ENCODE measurements at regions not wholly inside any gene's neighbourhood (a gene's known extent, or its start where the extent isn't known, plus 50 kb on each side); places are given as distances from the start of the nearest gene placed in this dataset.
A peak's percentile ranks its signal among the peaks of the same experiment; 100 is the strongest.

GRCh38 chr12:94062796-94063635 is 85.4 kb upstream of the PLXNC1 start:
- H3K27ac ChIP-seq, result no peak overlapping the region
- no peaks in the 10 kb centered on the region for H3K4me1 ChIP-seq
- no peaks in the 10 kb centered on the region for H3K27me3 ChIP-seq
- TF ChIP-seq CTCF (IDR thresholded peaks at IDR 0.05) (no peak), POLR2A (IDR thresholded peaks at IDR 0.05) (no peak), EP300 (IDR thresholded peaks at IDR 0.05) (no peak)
- H3K36me3 ChIP-seq, result no peaks in the 10 kb centered on the region
- H3K4me3 ChIP-seq, result no peak overlapping the region
- no peaks in the 10 kb centered on the region for H3K9me3 ChIP-seq
- WGBS, 2 donors, result 88 to 93% methylated on average over 4 of the region's 4 CpGs
- DNase-seq (ENCODE audit: low spot score in 2 of 2), result no peak

DNA sequence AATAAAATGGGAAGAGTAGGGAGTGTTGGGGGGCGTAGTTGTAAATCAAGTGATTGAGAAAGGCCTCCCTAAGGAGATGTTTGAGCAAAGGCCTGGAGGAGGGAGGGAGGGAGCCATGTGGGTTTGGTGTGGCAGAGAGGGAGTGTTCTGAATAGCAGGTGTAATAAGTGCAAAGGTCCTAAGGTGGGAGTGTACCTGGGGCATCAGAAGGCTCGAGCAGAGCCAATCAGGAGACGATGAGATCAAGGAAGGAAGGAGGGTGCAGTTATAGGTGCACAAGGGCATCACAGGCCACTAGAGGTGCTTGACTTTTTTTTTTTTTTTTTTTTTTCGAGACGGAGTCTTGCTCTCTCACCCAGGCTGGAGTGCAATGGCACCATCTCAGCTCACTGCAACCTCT is 77.9 kb upstream of the PLXNC1 start:
- no peak overlapping the region for H3K27ac ChIP-seq
- DNase-seq (ENCODE audit: low spot score in 2 of 2), result no peak
- WGBS, 2 donors, result 91 to 92% methylated on average over 5 of the region's 5 CpGs
- peaks cover 0 to 16% (median 7%) of the 10 kb centered on the region in 4 donors for H3K4me1 ChIP-seq
- H3K27me3 ChIP-seq, result no peaks in the 10 kb centered on the region
- H3K4me3 ChIP-seq, result no peak overlapping the region
- peaks cover 0 to 7% (median 0%) of the 10 kb centered on the region in 4 donors for H3K9me3 ChIP-seq
- no peak for TF ChIP-seq POLR2A (IDR thresholded peaks at IDR 0.05)
- TF ChIP-seq EP300 (IDR thresholded peaks at IDR 0.05), result no peak
- TF ChIP-seq CTCF (IDR thresholded peaks at IDR 0.05), result no peak
- no peaks in the 10 kb centered on the region for H3K36me3 ChIP-seq

DNA sequence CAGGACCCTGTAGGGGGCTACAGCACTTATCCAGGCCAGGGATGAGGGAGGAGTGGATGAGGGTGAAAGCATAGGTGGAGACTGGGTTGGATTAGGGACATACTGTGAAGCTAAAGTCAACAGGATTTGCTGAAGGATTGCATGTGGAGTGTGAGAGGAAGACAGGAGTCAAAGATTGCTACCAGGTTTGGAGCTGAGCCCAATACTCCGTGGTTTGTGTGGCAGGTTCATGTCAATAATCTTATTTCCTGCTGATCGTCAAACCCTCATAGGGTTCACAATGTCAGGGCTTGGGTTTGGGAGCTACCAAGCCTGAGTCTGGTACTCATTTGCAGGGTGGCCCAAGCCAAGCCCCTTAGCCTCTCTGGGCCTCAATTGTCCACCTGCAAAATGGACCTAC is 77.1 kb upstream of the PLXNC1 start:
- Histone ChIP-seq H3K4me1 (peaks cover 0 to 21% (median 9%) of the 10 kb centered on the region in 4 donors), H3K4me3 (no peak overlapping the region), H3K27me3 (no peaks in the 10 kb centered on the region), H3K27ac (no peak overlapping the region), H3K36me3 (no peaks in the 10 kb centered on the region), H3K9me3 (peaks cover 0 to 7% (median 0%) of the 10 kb centered on the region in 4 donors)
- TF ChIP-seq CTCF (IDR thresholded peaks at IDR 0.05), result no peak
- no peak for TF ChIP-seq EP300 (IDR thresholded peaks at IDR 0.05)
- no peak for TF ChIP-seq POLR2A (IDR thresholded peaks at IDR 0.05)
- WGBS, 2 donors, result 44 to 66% methylated on average over 2 of the region's 2 CpGs
- DNase-seq (ENCODE audit: low spot score in 2 of 2), result no peak

DNA sequence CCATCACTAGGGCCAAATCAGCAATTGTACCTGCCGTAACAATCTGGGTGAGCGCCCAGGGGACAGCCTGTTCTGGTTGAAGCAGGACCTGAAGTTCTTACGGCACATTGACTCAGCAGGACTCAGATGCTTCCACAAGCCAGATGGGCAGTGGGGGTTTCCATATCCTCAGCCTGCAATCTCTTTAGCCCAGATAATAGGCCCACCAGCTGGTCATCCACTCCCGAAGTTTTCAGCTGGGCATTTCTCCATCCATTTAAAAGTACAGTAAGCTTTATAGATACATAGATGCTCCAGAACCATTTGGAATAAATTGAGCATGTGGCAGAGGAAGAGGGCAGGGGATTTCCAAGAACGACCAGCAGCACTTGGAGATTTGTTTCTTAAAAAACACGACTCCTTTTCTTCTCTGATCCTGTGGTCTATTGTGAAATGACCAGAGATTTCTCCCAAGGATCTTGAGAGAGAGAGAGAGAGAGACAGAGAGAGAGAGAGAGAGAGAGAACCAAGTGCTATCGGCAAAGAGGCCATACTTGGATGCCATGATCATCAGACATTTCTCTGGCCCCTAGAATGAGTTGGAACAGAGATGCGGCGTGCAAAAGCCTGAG is 74.8 kb upstream of the PLXNC1 start:
- TF ChIP-seq CTCF (IDR thresholded peaks at IDR 0.05) (no peak), EP300 (IDR thresholded peaks at IDR 0.05) (no peak), POLR2A (IDR thresholded peaks at IDR 0.05) (no peak)
- H3K4me1 ChIP-seq, result peaks cover 0 to 21% (median 9%) of the 10 kb centered on the region in 4 donors
- H3K4me3 ChIP-seq, result no peak overlapping the region
- H3K9me3 ChIP-seq, result peaks cover 0 to 4% (median 0%) of the 10 kb centered on the region in 4 donors
- no peaks in the 10 kb centered on the region for H3K36me3 ChIP-seq
- peak overlapping the region in 2 of 4 donors; percentile 43 to 77 for H3K27ac ChIP-seq
- no peaks in the 10 kb centered on the region for H3K27me3 ChIP-seq
- WGBS, 2 donors, result 78% methylated on average over 9 of the region's 9 CpGs
- no peak for DNase-seq (ENCODE audit: low spot score in 2 of 2)
